ENCODE measurements at regions not wholly inside any gene's neighbourhood (a gene's known extent, or its start where the extent isn't known, plus 50 kb on each side); places are given as distances from the start of the nearest gene placed in this dataset.

DNA sequence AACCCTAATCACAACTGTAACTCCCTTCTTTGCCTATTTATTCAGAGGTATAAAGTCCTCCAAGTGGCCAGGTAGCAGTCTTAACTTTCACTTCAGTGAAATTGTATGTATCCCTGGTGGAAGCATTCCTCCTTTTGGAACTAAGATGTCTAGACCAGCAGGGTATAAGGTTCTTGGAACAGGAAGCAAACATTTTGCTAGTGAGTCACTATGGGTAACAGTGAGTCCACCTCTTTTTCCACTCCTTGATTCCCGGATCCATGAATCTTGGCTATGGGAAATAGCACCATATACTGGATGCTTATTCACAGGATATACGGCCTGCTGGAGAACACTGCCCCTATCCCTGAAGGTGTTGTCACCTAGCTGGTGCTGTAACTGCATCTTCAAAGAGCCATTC, 80.2 kb downstream of the KCNA5 start:
- H3K27ac Mint-ChIP-seq = no peak overlapping the region
- H3K4me1 Mint-ChIP-seq (ENCODE audit: unreplicated experiment) = no peaks in the 10 kb centered on the region
- no peaks in the 10 kb centered on the region for H3K36me3 Mint-ChIP-seq
- peaks cover 17% of the 10 kb centered on the region for H3K27me3 Mint-ChIP-seq
- no peaks in the 10 kb centered on the region for H3K9me3 Mint-ChIP-seq
- TF ChIP-seq, protein P1, sequence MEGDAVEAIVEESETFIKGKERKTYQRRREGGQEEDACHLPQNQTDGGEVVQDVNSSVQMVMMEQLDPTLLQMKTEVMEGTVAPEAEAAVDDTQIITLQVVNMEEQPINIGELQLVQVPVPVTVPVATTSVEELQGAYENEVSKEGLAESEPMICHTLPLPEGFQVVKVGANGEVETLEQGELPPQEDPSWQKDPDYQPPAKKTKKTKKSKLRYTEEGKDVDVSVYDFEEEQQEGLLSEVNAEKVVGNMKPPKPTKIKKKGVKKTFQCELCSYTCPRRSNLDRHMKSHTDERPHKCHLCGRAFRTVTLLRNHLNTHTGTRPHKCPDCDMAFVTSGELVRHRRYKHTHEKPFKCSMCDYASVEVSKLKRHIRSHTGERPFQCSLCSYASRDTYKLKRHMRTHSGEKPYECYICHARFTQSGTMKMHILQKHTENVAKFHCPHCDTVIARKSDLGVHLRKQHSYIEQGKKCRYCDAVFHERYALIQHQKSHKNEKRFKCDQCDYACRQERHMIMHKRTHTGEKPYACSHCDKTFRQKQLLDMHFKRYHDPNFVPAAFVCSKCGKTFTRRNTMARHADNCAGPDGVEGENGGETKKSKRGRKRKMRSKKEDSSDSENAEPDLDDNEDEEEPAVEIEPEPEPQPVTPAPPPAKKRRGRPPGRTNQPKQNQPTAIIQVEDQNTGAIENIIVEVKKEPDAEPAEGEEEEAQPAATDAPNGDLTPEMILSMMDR (conservative IDR thresholded peaks at IDR 0.05) = no peak
- DNase-seq (ENCODE audit: extremely low spot score, unreplicated experiment) = no peak
- H3K4me3 Mint-ChIP-seq = peak overlapping the region; percentile 4

DNA sequence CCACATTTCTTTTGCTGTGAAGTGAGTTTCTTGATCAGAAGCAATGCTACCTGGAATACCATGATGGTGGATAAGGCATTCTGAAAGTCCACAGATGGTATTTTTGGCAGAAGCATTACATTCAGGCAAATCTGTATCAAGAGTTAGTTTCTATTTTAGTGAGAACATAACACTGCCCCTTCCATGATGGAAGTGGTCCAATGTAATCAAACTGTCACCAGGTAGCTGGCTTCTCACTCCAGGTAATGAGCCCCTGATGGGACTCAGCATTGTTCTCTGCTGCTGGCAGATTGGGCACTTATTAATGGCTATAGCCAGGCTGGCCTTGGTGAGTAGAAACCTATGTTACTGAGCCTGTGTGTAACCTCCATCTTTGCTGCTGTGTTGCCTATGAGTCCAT, 80.7 kb downstream of the KCNA5 start:
- H3K36me3 Mint-ChIP-seq = no peaks in the 10 kb centered on the region
- no peak for DNase-seq (ENCODE audit: extremely low spot score, unreplicated experiment)
- H3K4me1 Mint-ChIP-seq (ENCODE audit: unreplicated experiment) = no peaks in the 10 kb centered on the region
- TF ChIP-seq, protein P1 (conservative IDR thresholded peaks at IDR 0.05) = no peak
- H3K4me3 Mint-ChIP-seq = no peak overlapping the region
- H3K27ac Mint-ChIP-seq = no peak overlapping the region
- peaks cover 22% of the 10 kb centered on the region for H3K27me3 Mint-ChIP-seq
- H3K9me3 Mint-ChIP-seq = no peaks in the 10 kb centered on the region

DNA sequence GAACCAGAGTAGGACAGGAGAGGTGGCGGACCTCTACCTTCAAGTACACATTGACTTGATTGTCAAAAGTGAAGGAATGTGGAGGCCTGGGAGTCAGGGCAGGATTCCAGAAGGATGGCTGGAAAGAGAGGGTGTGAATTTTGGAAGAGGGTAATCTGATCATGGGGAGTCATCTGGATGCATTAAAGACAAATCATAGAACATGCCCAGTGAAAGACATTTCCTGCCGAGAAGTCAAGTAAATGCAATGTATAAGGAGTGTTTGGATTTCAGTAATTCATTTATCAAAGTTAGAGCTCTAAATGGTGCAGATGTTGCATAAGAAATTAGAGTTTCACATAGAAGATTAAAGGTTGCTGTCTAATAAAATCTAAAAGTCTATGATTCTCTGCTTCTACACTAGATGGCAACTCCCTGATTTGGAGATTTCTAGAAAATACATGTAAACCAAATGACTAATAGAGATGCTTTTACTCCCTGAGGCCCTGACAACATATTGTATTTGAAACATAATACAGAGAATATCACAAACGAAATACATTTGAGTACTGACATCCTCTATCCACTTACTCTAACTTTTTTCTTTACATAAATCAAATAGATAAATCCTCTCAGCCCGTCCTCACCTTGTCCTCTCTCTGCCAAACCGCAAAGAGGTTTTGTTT, 91.3 kb downstream of the KCNA5 start:
- Mint-ChIP-seq H3K9me3 (no peaks in the 10 kb centered on the region), H3K36me3 (peaks cover 7% of the 10 kb centered on the region), H3K27ac (no peak overlapping the region), H3K27me3 (peaks cover 41% of the 10 kb centered on the region), H3K4me1 (ENCODE audit: unreplicated experiment) (peaks cover 4% of the 10 kb centered on the region), H3K4me3 (no peak overlapping the region)
- no peak for DNase-seq (ENCODE audit: extremely low spot score, unreplicated experiment)
- TF ChIP-seq, protein P1 (conservative IDR thresholded peaks at IDR 0.05) = no peak

DNA sequence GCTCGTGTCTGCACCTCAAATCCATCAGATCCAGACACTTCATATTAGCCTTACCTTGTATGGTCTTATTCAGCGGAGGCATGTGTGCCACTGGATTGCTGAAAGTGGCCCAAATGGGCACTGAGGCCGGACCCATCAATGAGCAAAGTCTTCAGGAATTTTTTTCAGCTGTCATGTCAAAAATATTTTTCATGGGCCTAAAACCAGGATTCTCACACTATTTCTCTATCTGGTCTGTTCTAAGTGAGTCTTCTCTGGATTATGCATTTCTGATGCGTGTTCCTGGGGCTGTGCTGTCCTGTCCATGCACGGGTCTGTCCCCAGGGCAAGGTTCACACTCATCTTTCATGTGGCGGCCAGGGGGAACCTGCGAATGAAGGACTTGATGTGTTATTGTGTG, 94.6 kb downstream of the KCNA5 start:
- Mint-ChIP-seq H3K36me3 (peaks cover 14% of the 10 kb centered on the region), H3K27me3 (peaks cover 16% of the 10 kb centered on the region), H3K9me3 (peaks cover 4% of the 10 kb centered on the region), H3K4me1 (ENCODE audit: unreplicated experiment) (peaks cover 4% of the 10 kb centered on the region), H3K27ac (no peak overlapping the region), H3K4me3 (no peak overlapping the region)
- DNase-seq (ENCODE audit: extremely low spot score, unreplicated experiment) = no peak
- TF ChIP-seq, protein P1 (conservative IDR thresholded peaks at IDR 0.05) = no peak

DNA sequence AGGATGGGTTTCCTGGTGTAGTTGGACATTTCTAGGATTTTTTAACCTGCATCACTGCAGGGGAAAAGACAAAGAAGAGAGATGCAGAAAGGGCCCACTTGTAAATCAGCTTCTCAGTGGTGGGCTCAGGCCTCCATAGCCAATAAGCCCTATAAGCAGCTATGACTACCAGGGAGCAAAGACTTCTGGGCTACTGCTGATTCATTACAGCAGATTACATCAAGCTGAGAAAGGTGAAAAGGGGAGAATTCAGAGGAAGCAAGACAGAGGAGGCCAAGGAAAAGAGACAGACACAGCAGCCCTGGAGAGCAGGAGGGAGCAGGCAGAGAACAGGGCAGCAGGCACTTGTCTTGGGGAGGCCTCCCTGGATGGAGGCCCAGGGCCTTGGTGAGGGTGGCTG, 95.2 kb downstream of the KCNA5 start:
- Mint-ChIP-seq H3K36me3 (peaks cover 12% of the 10 kb centered on the region), H3K4me3 (no peak overlapping the region), H3K4me1 (ENCODE audit: unreplicated experiment) (peaks cover 4% of the 10 kb centered on the region), H3K27ac (no peak overlapping the region), H3K9me3 (peaks cover 4% of the 10 kb centered on the region), H3K27me3 (peaks cover 13% of the 10 kb centered on the region)
- DNase-seq (ENCODE audit: extremely low spot score, unreplicated experiment) = no peak
- TF ChIP-seq, protein P1 (conservative IDR thresholded peaks at IDR 0.05) = no peak
